SJCRH30 (cell line): ENCODE measurements at regions not wholly inside any gene's neighbourhood (a gene's known extent, or its start where the extent isn't known, plus 50 kb on each side); places are given as distances from the start of the nearest gene placed in this dataset.
"Not testable (repeated sequence)": the region's sequence is repeated elsewhere in the genome, so short reads cannot be mapped to it uniquely, and the experiment has no call there.

ENCODE experiments used
- DNase-seq, 2 experiments: peaks; one replicate each; pipeline ENCODE4 v3.0.0-alpha.2; 2015 to 2020
- H3K27ac ChIP-seq: fragments of 250-450 bp; sonication (Bioruptor Pico); 2 replicates; pipeline ENCODE4 v1.5.1; 2020; ENCODE audit warnings: mild to moderate bottlenecking, moderate library complexity
- H3K27me3 ChIP-seq: fragments of 250-450 bp; sonication (Bioruptor Pico); 2 replicates; pipeline ENCODE4 v1.5.1; 2020; ENCODE audit warnings: mild to moderate bottlenecking, moderate library complexity
- H3K36me3 ChIP-seq: fragments of 250-450 bp; sonication (Bioruptor Pico); 2 replicates; pipeline ENCODE4 v1.5.1; 2020; ENCODE audit warnings: mild to moderate bottlenecking, moderate library complexity
- H3K4me1 ChIP-seq: fragments of 250-450 bp; sonication (Bioruptor Pico); 2 replicates; pipeline ENCODE4 v1.5.1; 2020; ENCODE audit warnings: mild to moderate bottlenecking, moderate library complexity
- H3K4me3 ChIP-seq: fragments of 250-450 bp; sonication (Bioruptor Pico); 2 replicates; pipeline ENCODE4 v1.5.1; 2020; ENCODE audit warnings: mild to moderate bottlenecking, moderate library complexity
- H3K9me3 ChIP-seq: fragments of 250-450 bp; sonication (Bioruptor Pico); replicated peaks from 2 replicates; pipeline ENCODE4 v1.5.1; 2020; ENCODE audit warnings: mild to moderate bottlenecking, moderate library complexity

GRCh38 chr11:81365496-81365895 is 1368.2 kb downstream of the FAM181B start:
- no peak overlapping the region for H3K27ac ChIP-seq
- no peaks in the 10 kb centered on the region for H3K4me1 ChIP-seq
- DNase-seq: no peak
- H3K4me3 ChIP-seq: no peak overlapping the region
- no peaks in the 10 kb centered on the region for H3K27me3 ChIP-seq
- no peaks in the 10 kb centered on the region for H3K9me3 ChIP-seq
- H3K36me3 ChIP-seq: no peaks in the 10 kb centered on the region

- H3K27ac ChIP-seq: no peak overlapping the region
- DNase-seq: no peak
- no peaks in the 10 kb centered on the region for H3K36me3 ChIP-seq
- H3K4me1 ChIP-seq: no peaks in the 10 kb centered on the region
- no peaks in the 10 kb centered on the region for H3K27me3 ChIP-seq
- no peaks in the 10 kb centered on the region for H3K9me3 ChIP-seq
- no peak overlapping the region for H3K4me3 ChIP-seq
Measured at GRCh38 chr11:81359476-81359875, 1374.2 kb downstream of the FAM181B start.

DNA sequence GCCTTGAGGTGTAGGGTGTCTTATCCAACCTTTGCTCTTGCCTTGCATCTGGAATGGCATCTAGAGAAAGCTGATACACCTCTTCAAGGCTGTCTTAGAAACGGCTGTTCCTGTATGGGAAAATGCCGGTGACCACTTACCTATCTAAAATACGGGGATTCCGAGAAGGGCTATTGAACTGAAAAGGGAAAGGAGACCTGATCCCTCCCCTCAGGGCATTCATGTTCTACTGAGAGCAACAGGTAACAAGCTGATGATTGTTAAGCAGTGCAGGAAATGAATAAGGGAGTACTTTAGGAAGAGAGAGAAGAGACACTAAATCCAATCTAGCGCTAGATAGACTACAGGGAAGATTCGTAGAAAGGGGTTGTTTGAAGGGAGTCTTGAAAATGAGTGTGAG is 1388.1 kb downstream of the FAM181B start:
- H3K27ac ChIP-seq: no peak overlapping the region
- H3K36me3 ChIP-seq: no peaks in the 10 kb centered on the region
- no peaks in the 10 kb centered on the region for H3K4me1 ChIP-seq
- H3K4me3 ChIP-seq: no peak overlapping the region
- H3K9me3 ChIP-seq: no peaks in the 10 kb centered on the region
- DNase-seq: no peak
- no peaks in the 10 kb centered on the region for H3K27me3 ChIP-seq

GRCh38 chr11:81342966-81343365 is 1390.7 kb downstream of the FAM181B start:
- no peak overlapping the region for H3K27ac ChIP-seq
- DNase-seq: no peak
- no peaks in the 10 kb centered on the region for H3K4me1 ChIP-seq
- H3K9me3 ChIP-seq: no peaks in the 10 kb centered on the region
- no peak overlapping the region for H3K4me3 ChIP-seq
- no peaks in the 10 kb centered on the region for H3K36me3 ChIP-seq
- no peaks in the 10 kb centered on the region for H3K27me3 ChIP-seq

DNA sequence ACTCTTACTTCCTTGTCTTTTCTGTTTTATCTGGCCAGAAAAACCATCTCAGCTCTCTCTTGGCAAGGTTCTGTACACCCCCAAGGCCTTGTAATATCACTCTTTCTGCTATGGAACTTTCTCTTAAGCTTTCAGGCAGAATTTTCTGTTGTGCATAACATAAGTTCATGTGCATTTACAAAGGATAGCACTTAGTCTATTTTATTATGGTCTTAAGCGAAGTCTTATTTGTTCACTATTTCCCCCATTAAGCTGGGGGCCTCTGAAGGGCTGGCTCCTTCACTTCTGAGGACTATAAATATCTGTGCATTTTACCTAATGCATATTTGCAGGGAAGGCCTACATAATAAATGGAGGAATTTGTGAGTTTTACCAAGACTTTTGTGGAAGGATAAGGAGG is 1393.4 kb downstream of the FAM181B start:
- no peaks in the 10 kb centered on the region for H3K27me3 ChIP-seq
- H3K27ac ChIP-seq: no peak overlapping the region
- no peak for DNase-seq
- no peaks in the 10 kb centered on the region for H3K4me1 ChIP-seq
- no peaks in the 10 kb centered on the region for H3K9me3 ChIP-seq
- H3K36me3 ChIP-seq: no peaks in the 10 kb centered on the region
- H3K4me3 ChIP-seq: no peak overlapping the region

DNA sequence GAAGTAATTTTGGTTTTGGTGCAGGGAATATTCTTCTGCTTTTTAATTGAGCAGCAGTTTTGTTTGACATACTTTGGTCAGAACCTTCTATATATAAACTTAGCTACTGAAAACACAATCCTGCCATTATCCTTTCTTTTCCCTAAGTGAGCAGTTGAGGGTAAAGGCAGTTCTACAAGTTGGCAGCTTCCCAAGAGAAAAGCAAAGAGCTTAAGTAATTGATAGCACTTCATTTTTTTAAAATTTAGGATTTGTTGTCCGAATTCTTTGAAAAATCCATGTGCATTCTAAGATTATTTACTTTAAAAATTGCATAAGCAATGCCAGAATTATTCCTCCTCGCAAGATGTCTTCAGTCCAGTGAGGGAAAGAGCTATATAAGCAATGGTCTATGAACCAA is 1394.1 kb downstream of the FAM181B start:
- Histone ChIP-seq H3K4me1 (no peaks in the 10 kb centered on the region), H3K27ac (no peak overlapping the region), H3K36me3 (no peaks in the 10 kb centered on the region), H3K9me3 (no peaks in the 10 kb centered on the region), H3K27me3 (no peaks in the 10 kb centered on the region), H3K4me3 (no peak overlapping the region)
- DNase-seq: no peak

- no peak for DNase-seq
- Histone ChIP-seq H3K4me1 (no peaks in the 10 kb centered on the region), H3K36me3 (no peaks in the 10 kb centered on the region), H3K4me3 (no peak overlapping the region), H3K9me3 (no peaks in the 10 kb centered on the region), H3K27ac (no peak overlapping the region), H3K27me3 (no peaks in the 10 kb centered on the region)
Measured at GRCh38 chr11:81337756-81338155, 1395.9 kb downstream of the FAM181B start.

- Histone ChIP-seq H3K4me3 (no peak overlapping the region), H3K36me3 (no peaks in the 10 kb centered on the region), H3K4me1 (no peaks in the 10 kb centered on the region), H3K27me3 (no peaks in the 10 kb centered on the region), H3K27ac (no peak overlapping the region), H3K9me3 (no peaks in the 10 kb centered on the region)
- no peak for DNase-seq
Measured at GRCh38 chr11:81332276-81332675, 1401.4 kb downstream of the FAM181B start.

- Histone ChIP-seq H3K36me3 (no peaks in the 10 kb centered on the region), H3K27me3 (no peaks in the 10 kb centered on the region), H3K4me3 (no peak overlapping the region), H3K27ac (no peak overlapping the region), H3K4me1 (no peaks in the 10 kb centered on the region), H3K9me3 (no peaks in the 10 kb centered on the region)
- no peak for DNase-seq
Measured at GRCh38 chr11:81331611-81332235, 1401.9 kb downstream of the FAM181B start.

GRCh38 chr11:81331088-81331487 is 1402.6 kb downstream of the FAM181B start:
- Histone ChIP-seq H3K27me3 (no peaks in the 10 kb centered on the region), H3K36me3 (no peaks in the 10 kb centered on the region), H3K27ac (no peak overlapping the region), H3K4me1 (no peaks in the 10 kb centered on the region), H3K9me3 (no peaks in the 10 kb centered on the region), H3K4me3 (no peak overlapping the region)
- no peak for DNase-seq

GRCh38 chr11:81303038-81303664 is 1430.5 kb downstream of the FAM181B start:
- Histone ChIP-seq H3K27me3 (no peaks in the 10 kb centered on the region), H3K9me3 (no peaks in the 10 kb centered on the region), H3K27ac (no peak overlapping the region), H3K36me3 (no peaks in the 10 kb centered on the region), H3K4me3 (no peak overlapping the region), H3K4me1 (no peaks in the 10 kb centered on the region)
- DNase-seq: no peak

- DNase-seq: no peak
- Histone ChIP-seq H3K27me3 (no peaks in the 10 kb centered on the region), H3K27ac (no peak overlapping the region), H3K9me3 (no peaks in the 10 kb centered on the region), H3K4me1 (no peaks in the 10 kb centered on the region), H3K4me3 (no peak overlapping the region), H3K36me3 (no peaks in the 10 kb centered on the region)
Measured at GRCh38 chr11:81301166-81301830, 1432.4 kb downstream of the FAM181B start.

- H3K4me1 ChIP-seq: no peaks in the 10 kb centered on the region
- no peaks in the 10 kb centered on the region for H3K9me3 ChIP-seq
- no peak for DNase-seq
- H3K36me3 ChIP-seq: no peaks in the 10 kb centered on the region
- H3K27me3 ChIP-seq: no peaks in the 10 kb centered on the region
- H3K27ac ChIP-seq: no peak overlapping the region
- H3K4me3 ChIP-seq: no peak overlapping the region
Measured at GRCh38 chr11:81286959-81287358, 1446.7 kb downstream of the FAM181B start.

DNA sequence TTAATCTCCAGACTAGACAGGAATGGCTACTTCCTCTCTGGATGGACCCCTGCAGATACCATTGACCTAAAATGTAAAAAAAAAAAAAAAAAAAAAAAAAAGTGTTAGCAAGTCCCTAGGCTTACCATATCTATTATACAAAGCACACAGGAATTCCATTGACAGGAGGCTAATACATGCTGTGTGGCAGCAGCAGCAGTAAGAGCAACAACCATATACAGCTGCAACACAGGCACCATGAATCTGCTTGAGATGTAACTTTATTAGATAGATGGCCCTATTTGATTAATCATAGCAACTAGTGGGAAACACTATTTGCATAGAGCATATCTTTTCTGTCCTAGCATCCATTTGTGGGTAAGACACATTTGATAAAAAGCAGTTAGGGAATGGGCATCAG is 1447.1 kb downstream of the FAM181B start:
- no peaks in the 10 kb centered on the region for H3K4me1 ChIP-seq
- no peaks in the 10 kb centered on the region for H3K9me3 ChIP-seq
- H3K27me3 ChIP-seq: no peaks in the 10 kb centered on the region
- no peak overlapping the region for H3K4me3 ChIP-seq
- H3K27ac ChIP-seq: no peak overlapping the region
- H3K36me3 ChIP-seq: no peaks in the 10 kb centered on the region
- no peak for DNase-seq

GRCh38 chr11:81280228-81280627 is 1453.4 kb downstream of the FAM181B start:
- H3K36me3 ChIP-seq, H3K9me3 ChIP-seq, H3K27me3 ChIP-seq, H3K27ac ChIP-seq, H3K4me3 ChIP-seq, DNase-seq, H3K4me1 ChIP-seq: not testable (repeated sequence)

DNA sequence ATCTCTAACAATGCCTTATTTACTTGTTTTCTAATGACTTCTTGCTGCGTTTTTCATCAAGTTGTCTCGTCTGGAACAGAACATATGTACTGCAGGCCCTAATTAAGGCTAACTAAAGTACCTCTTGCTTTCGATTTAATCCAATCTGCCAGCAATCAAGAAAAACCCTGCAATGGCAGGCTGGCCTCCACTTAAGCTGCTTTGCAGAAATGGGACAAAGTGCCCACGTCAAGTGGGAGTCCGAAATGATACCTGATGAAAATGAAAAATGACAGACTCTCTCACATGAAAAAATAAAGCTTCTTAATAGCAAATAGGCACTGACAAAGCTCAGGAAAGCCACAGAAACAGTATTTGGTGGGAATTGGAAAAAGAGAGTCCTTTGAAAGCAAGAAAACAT is 1454.7 kb downstream of the FAM181B start:
- no peak overlapping the region for H3K27ac ChIP-seq
- H3K4me1 ChIP-seq: no peaks in the 10 kb centered on the region
- no peak overlapping the region for H3K4me3 ChIP-seq
- no peaks in the 10 kb centered on the region for H3K27me3 ChIP-seq
- no peaks in the 10 kb centered on the region for H3K36me3 ChIP-seq
- no peaks in the 10 kb centered on the region for H3K9me3 ChIP-seq
- no peak for DNase-seq
